DMS153 (cell line): ENCODE measurements at regions not wholly inside any gene's neighbourhood (a gene's known extent, or its start where the extent isn't known, plus 50 kb on each side); places are given as distances from the start of the nearest gene placed in this dataset.
"Not testable (repeated sequence)": the region's sequence is repeated elsewhere in the genome, so short reads cannot be mapped to it uniquely, and the experiment has no call there.

Experiments
- DNase-seq: peaks from one replicate; lab custom pipeline; 2025; lab: John Stamatoyannopoulos, UW

DNA sequence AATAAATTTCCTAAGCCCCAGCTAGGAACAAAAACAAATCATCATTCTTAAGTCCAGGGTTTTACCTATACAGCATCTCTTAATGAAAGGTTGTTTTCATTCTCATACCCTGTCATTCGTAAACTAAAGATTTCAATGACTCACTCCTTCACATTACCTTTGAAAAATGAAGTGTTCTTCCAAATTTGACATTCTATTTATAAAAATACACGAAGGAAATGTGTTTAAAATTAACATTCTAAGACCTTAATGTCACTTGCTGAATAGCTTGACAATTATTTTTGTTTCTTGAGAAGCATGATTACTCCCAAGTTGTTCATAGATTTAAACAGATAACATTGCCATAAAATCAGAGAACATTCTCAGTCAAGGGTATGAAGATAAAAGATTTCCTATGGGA lies 1188.3 kb upstream of the SORCS1 start:
- DNase-seq: no peak

DNA sequence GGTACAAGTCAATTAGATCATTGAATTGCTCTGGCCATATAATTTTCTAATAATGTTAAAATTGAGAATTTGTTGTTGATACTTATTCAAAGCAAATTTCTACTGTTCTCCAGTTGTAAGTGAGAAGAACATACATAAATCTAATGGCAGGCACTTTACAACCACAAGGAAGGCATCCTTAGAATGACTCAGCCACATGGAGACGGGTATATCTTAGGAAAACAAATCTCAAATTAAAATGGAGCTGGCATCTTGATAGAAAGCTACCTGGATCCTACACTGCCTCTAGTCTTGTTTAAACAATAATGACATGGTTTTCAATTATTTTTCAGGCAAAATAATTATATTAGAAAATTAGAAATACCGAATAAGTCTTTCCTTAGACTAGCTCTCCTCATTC lies 1183.7 kb upstream of the SORCS1 start:
- no peak for DNase-seq

DNA sequence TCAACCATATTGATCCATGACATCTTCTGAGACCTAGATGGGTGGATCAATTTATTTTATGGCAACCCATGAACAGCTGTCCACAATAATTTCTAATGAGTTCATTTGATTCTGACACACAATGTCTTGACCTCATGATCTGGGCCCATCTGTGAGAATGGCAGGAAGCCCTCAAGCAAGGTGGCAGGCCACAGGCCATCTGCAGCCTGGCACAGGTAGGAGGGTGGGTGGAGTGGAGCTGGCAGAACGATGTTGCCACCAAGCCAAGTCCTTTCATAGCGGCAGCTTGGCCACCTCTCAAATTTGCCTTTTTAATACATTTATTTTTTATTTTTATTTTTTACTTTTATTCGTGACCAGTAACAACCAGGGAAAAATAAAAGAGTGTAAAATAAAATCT lies 1181.6 kb upstream of the SORCS1 start:
- no peak for DNase-seq

DNA sequence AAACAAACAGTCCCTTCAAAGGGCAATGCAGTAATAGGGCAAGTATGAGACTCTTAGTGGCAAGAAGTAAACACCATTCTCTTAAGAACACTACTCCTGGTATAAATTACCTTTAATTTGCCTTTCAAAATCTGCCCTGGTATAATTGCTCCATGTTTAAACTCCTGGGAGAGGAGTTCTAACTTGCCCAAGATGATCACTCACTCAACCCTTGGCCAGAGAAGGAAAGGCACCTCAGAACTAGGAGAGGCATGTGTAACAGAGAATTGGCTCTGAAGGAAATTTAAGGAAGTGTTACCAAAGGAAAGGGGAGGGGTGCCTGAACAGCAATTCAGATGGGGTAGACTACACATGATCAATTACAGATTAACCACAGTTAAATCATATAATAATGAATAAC lies 1173.6 kb upstream of the SORCS1 start:
- DNase-seq: no peak

DNA sequence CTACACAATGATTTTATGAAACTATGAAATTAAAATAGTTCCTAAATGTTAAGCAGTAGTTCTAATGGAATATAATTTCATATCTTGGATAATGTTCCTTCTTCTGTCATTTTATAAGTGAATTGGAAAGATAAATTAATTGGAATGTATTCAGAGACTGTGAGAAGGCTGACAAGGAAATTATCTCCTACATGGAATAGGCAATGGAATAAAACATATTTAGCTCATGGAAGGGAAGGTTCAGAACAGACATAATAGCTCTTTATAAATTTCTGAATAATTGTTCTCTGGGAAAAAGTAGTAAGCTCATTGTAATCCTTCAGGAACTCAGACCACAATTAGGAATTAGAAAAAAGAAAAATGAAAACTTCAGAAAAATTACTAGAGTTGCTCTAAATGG lies 1172.3 kb upstream of the SORCS1 start:
- DNase-seq: no peak

DNA sequence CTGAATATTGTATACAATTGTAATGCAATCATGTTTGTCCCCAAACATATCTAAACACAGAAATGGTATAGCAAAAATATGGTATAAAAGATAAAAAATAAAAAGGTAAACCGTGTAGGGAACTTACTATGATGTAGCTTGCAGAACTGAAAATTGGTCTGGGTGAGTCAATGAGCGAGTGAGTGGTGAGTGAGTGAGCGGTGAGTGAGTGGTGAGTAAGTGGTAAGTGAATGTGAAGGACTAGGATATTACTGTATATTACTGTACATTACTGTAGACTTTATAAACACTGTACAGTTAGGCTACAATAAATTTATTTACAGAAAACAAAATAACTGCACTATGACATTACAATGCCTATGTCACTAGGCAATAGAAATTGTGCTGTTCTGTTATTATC lies 1163.2 kb upstream of the SORCS1 start:
- DNase-seq: no peak

DNA sequence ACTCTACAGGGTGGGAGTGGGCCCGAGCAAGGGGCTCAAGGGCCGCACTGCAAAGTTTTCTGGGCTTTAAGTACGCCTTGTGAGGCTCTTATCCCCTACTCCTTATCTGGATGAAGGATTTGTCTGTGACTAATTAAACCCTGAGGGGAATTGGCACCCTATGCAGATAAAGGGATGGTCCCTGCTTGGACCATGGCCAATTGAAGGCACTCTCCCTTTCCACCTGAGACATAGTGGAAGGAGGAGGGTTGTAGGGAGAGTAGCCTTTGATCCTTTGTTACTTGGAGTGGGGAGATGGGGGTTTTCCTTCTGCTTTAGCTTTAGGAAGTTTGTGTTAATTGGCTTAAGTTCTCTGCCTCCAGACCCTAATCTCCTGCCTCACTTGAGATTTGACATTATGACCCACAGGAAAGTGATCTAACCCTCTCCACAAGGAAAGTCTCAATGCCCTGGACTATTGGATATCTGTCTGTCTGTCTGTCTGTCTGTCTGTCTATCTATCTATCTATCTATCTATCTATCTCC lies 1158.8 kb upstream of the SORCS1 start:
- no peak for DNase-seq

DNA sequence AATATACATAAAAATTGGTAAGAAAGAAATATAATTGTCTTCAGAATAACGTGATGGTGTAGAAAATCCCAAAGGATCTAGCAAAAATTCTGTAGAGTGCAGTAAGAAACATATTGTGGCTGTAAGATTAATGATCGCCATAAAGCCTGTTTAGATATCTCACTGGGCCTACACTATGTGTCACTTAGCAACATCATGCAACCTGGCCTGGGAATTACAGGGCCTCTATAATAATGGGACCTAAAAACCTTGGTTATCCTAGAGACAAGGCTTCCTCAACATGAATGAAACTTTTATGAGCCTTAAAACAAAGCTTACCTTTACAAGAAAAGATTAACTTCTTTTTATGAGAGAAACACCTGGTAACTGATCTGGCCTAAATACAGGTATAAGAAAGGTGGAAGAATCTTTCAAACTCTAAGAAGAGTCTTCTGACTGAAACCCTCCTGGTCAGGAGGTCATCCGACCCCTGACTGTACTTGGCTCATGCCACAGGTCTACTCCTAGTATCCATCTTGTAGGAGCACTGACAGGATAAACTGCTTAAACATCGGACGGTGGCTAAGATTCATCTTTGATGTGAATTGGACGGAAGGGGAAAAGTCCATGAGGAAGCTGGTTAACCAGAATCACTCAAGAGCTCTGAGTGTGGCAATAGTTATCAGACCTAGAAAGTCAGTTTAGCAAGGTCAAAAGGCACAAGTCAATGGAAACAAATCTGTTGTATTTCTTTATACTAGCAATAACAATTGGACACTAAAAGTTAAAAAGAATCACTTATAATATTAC lies 1155.1 kb upstream of the SORCS1 start:
- DNase-seq: no peak

DNA sequence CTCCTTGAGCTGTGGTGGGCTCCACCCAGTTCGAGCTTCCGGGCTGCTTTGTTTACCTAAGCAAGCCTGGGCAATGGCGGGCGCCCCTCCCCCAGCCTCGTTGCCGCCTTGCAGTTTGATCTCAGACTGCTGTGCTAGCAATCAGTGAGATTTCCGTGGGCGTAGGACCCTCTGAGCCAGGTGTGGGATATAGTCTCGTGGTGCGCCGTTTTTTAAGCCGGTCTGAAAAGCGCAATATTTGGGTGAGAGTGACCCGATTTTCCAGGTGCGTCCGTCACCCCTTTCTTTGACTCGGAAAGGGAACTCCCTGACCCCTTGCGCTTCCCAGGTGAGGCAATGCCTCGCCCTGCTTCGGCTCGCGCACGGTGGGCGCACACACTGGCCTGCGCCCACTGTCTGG lies 1151.1 kb upstream of the SORCS1 start:
- not testable (repeated sequence) for DNase-seq

DNA sequence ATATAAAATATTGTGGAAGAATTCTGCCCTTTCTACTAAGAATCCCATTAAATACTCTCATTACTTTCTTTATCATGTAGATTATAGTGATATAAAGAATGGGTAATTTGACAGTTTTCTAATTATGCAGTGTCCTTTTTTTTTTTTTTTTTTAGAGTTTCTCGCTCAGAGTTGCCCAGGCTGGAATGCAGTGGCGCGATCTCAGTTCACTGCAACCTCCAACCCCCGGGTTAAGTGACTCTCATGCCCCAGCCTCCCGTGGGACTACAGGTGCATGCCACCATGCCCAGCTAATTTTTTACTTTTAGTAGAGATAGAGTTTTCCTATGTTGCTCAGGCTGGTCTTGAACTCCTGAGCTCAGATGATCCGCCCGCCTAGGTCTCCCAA lies 1143.4 kb upstream of the SORCS1 start:
- DNase-seq: no peak

DNA sequence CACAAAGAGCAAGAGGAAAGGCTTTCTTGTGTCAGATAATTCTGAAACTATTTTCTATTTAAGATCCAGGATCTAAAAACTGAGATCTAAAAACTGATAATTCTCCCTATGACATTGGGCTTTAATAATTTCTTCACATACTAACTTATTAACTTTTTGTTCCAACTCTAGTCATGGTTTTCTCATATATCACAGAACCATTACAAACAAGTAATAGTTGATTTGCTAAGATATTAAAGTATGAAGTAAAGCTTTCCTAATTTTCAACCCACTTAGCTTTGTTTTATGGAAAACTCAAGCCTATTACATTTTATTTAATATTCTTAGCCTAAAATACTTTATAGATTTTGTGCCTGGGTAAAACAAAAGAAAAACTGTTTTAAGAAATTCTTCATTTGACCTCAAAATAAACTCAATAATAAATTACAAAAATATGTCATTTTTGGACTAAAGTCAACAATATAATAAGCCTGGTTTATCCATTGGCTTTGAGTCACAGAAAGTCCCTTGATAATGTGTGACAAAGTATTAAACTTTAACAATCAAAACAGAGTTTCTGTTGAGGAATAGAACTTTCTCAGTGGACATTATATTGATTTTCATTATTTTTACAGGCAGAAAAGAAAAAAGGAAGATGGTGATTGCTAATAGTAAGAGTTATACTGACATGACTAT lies 1142.9 kb upstream of the SORCS1 start:
- no peak for DNase-seq

DNA sequence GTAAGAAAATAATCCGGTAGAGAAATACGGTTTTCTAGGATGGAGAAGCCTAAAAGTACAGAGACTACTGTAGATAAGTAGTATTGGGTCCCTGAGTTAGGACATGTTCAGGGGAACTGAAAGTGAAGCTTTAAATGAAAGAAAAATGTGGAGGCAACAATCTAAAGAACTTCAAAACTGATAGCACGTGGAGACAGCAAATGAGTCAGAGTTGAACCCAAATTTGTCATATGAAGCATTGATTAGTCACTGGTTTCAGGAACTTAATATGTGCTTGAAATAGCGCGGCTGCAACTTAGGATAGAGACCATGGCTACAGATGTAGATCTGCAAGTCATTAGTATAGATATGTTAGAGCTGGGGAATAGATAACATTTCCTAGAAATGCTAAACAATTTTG lies 1138.6 kb upstream of the SORCS1 start:
- DNase-seq: no peak

DNA sequence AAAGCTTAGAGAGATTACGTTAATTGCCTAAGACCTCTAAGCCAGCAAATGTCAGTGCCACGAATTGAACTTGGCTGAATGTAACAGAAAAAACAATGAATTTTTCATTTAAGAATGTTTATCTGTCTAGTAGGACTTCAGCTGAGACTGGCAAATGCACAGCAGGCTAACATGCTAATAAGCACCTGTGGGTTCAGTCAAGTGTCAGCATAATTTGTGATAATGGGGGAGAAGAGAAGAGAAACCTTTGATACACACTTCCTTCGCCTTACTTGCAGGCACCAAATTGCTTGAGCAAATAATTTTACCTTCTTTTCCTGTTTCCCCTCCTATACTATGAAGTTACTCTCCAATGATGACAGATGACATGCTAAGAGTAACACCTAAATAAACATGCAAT lies 1136.5 kb upstream of the SORCS1 start:
- no peak for DNase-seq

DNA sequence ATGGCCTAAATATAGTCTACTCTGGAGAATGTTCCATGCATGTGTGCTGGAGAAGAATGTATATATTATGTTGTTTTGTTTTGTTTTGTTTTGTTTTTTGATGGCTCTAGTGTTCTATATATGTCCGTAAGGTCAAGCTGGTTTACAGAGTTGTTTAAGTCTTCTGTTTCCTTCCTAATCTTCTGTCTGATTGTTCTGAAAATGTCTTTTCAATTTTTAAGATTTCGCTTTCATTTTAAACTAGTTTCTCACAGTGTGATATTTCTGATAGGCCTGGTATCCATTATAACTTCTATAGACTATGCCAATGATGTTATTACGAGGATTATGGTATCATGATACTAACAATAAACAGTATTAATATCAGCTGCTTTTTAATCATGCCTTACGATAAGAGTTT lies 1126.3 kb upstream of the SORCS1 start:
- DNase-seq: no peak

DNA sequence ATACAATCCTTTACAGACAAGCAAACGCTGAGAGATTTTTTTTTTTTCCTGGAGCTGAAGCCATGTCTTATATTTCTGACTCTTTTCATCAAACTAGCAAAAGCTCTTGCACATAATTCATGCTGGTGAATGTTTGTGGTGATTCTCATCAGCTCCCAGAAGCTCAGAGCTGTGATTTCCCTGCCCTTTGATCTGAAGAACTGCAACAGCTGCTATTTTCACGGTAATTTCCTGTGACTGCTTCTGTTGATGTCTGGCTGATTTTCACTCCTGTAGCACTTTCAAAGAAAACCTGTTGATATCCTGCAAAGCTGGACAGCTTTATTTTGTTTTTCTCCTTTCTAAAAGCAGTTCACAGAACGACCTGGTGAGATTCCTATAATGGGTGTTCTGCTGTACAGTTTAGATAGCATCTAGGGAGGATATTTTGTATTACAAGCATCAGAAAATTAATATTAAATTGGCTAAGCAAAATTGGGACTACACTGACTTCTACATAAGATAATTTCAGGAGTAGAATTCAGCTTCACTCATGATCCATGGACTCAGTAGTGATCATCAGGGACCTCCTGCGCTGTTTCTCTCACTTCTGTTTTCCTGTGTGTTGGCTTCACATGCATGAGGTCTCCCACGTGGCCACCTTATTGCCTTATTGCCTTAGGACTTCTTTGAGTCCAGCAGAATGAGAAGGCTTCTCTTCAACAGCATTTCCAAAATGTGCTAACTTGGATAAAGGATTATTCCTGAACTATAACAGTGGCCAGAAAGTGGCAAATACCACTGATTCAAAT lies 1111.6 kb upstream of the SORCS1 start:
- no peak for DNase-seq

DNA sequence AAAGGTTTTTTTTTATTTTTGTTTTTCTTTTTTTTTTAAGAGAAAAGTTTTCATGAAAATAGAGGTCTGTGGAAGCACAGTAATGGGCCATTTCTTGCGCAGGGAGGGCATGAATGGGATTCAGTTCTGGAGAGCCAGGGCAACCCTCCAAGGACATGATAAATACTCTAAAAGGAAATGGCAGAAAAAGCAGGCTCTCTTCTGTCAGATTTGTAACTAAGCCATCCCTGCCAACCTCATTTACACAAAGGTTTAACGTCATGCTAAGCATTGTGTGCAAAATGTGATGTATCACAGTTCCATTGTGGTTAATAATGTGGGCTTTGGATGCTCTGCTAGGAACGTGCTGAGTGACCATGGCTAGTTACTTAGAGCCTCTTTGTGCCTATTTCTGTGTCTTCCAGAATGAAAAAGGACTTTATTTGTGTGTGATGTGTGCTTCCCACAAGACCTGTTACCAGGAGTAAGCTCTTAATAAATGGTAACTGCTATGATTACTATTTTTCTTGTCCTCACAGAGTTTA lies 1095.9 kb upstream of the SORCS1 start:
- DNase-seq: no peak

DNA sequence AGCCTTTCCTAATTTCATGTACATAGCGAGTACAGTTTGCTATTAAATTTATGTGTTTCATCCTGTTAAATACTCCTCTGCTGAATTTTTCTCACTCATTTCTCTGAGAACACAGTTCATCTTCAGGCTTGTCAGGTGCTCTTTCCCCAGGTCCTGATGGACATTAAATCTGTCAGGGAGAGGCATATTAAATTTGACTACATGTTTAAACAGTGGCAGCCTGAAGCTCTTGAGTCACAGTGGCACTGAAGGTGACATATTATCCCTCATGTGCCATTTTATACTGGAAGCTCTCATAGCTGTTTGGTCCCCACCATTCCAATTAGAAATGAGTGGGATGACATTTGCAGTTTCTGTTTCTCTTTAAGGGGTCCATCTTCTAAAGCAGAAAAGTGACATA lies 1089.6 kb upstream of the SORCS1 start:
- DNase-seq: no peak

DNA sequence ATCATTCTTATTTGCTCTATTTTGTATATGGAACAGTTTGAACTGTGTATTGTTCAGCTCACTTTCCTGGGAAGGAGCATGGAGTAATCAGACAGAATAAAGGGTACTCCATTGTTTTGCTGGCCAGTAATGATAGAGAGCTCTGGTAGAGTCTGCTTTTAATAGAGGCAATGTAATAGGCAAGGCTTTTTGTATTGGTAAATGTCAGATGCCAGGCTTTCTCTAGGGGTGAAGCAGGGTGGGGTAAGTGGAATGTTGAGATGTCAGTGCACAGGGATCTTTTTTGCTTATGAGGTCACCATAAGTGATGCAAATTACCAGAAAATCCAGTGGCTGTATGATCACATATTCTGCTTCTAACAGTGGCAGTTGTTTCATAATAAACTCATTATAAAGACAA lies 1088.3 kb upstream of the SORCS1 start:
- no peak for DNase-seq

DNA sequence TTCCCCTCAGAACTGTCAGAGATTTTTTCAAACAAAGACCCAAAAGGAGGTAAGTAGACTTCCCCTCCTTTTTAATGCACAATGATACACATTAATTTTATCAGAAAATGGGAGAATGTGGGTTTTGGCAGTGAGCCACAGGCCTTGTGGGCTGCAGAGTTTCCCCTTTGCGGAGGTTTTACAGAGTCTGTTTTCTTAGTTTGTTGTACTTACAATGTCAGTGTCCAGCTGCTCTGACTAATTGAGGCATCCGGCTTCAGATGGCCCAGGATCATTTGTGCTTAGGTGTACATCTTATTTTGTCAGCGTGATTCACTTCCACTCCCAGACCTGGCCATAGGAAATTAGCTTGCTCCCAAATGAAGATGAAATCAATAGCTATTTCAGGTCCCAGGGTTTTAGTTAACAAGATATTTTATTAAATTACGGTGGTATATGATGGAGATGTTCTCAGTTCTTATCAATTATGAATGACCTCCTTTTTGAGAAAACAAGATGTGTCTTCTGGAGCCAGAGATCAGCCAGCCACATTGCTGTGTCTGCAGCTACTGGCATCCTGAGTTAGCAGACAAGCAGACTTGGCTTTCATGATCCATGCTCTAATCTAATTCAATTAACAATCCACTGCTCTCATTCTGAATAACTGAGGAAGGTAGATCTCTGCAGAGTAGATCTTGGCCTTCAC lies 1086.6 kb upstream of the SORCS1 start:
- DNase-seq: no peak

DNA sequence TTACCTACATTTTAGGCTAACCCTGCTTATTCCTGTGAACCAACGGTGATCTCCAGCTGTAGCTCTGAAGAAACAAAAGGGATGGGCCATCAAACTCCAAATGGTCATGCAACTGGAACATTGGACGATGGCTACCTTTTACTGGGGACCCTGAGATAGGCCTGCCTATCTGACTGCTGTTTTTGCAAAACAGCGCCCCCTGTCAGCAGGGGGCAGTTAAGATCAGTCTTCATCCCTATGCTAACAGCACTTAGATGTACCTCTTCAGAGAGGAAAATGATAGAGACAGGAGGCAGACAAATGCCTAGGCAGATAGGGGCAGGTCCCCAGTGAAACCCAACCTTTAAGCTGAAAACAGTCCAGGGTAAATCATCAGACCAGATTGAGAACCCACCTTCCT lies 1085.4 kb upstream of the SORCS1 start:
- DNase-seq: no peak

DNA sequence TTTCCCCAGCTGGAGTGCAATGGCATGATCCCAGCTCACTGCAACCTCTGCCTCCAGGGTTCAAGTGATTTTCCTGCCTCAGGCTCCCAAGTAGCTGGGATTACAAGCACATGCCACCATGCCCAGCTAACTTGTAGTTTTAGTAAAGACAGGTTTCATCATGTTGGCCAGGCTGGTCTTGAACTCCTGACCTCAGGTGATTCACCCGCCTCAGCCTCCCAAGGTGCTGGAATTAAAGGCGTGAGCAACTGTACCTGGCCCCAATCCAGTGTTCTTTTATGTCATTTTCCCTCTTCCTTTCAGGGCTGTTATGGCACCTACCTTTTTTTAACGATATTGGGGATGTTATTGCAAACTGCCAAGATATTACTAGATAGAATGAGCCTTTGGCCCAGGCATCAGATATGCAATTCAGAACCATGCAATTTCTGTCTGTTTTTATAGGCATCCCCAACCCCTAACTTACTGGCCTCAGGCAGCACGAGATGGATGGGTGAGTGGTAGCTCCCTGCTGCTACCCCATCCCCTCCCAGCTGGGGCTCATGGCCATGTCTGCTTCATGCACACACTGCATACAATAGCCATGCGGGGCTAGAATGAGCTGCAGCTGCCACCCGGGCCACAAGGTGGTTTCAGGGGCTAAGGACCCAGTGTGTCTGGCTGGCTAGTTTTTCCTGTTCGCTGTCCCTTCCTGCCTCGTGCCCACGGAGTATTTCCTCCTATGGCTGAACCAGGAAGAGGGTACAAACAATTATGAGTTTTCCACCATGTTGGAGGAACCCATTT lies 1080.1 kb upstream of the SORCS1 start:
- DNase-seq: no peak
